ENCODE measurements at regions not wholly inside any gene's neighbourhood (a gene's known extent, or its start where the extent isn't known, plus 50 kb on each side); places are given as distances from the start of the nearest gene placed in this dataset.

DNA sequence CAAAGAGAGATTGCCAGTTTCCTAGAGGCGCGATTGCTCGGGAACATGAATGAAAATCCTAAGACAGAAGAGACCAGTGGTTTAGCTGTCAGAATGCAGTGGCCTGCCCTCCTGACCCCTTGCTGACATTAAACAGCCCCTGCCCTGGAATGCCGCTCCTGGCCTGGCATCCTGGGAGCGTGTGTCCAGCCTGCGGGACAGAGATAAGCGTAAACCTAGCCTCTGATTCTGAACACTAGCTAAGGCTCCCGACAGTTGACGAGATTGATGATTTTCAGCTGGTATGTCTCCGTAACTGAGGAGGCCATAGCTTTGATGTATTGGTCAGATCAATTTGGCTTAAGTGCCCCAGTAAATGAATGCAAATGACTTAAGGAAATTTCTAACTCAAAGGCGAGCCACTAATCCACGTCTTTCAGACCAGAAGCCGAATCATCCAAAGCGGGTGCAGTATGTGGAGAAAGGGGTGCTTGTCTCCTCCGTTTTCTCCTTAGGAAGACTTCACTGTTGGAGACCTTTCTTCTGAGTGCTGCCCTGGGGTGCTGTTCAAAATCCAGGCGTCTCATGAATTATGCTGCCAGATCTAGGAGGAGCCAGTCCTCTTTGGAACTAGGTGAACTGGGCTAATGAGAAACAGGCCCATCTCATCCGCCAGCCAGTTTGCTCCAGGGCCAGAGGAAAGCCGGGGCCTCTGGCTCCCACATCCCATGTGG lies 142.5 kb upstream of the L3MBTL4 start:
- H3K36me3 ChIP-seq (ENCODE audit: control insufficient read depth, insufficient read depth, low read length): no peaks in the 10 kb centered on the region
- no peaks in the 10 kb centered on the region for H3K9me3 ChIP-seq (ENCODE audit: control insufficient read depth in 2 of 2, low read length in 2 of 2)
- H3K27ac ChIP-seq (ENCODE audit: insufficient read depth, low read length, poor library complexity, severe bottlenecking): no peak overlapping the region
- H3K27ac Mint-ChIP-seq: no peak overlapping the region
- no peaks in the 10 kb centered on the region for H3K27me3 ChIP-seq (ENCODE audit: control insufficient read depth, insufficient read depth, low read length)
- no peaks in the 10 kb centered on the region for H3K9me3 Mint-ChIP-seq
- H3K4me1 ChIP-seq (ENCODE audit: control insufficient read depth, insufficient read depth, low read length, poor library complexity, severe bottlenecking): no peaks in the 10 kb centered on the region
- DNase-seq: no peak
- H3K4me1 Mint-ChIP-seq: no peaks in the 10 kb centered on the region
- ATAC-seq (ENCODE audit: low read depth in 2 of 2): no peak
- H3K27me3 Mint-ChIP-seq: peaks cover 4% of the 10 kb centered on the region
- no peak overlapping the region for H3K4me3 Mint-ChIP-seq
- no peak overlapping the region for H3K4me3 ChIP-seq (ENCODE audit: low read depth, low read length)
- no peaks in the 10 kb centered on the region for H3K36me3 Mint-ChIP-seq

DNA sequence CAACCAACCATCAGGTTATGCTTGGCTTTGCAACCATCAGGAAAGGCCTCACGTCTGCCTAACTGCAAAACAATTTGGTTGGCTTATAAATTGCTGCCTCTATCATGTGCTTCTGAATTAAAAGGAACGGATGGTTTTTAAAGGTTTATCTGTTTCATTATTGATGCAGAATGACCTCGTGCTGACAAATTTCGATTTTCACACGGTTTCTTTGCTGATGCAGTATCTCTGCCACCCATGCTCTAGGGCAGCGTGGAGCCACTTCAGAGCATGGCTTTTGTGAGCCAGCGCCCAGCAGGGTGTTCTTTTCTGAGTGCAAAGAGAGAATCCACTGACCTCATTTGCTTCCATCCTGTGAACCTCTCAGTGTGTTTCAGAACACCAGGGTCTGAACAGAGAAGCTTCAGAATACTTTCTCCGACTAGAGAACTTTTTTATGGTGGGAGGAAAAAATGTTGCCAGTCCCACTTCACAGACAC lies 143.1 kb upstream of the L3MBTL4 start:
- H3K4me3 Mint-ChIP-seq: no peak overlapping the region
- H3K27me3 Mint-ChIP-seq: peaks cover 4% of the 10 kb centered on the region
- ATAC-seq (ENCODE audit: low read depth in 2 of 2): no peak

DNA sequence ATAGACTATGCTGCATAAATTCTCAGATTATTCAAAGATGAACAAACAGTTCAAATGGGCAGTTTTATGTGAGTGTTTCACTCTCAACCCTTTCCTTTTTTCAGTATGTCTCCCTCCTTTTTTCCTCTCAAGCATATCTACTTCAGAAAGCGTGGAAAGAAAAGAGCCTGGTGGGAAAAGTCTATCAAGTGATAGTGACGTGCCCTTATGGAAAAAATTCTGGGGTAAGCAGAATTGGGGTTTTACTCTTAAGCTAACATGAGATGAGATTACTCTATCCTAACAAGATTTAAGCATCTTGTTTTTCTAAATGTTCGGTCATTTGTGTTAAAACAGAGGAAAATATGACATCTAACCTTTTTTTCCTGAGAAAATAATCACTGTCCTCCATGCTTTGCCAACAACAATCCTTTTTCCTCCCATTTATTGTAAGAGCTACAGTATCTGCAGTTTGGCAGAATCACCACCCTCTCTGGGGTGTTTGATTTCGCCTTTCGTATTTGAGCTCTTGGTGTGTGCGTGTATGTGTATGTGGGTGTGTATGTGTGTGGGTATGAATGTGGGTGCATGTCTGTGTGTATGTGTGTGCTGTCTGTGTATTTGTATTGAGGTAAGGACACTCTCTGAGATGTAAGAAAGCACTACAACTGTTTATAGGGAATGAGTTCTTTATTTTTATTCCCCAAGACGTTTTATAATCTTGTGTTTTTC lies 143.9 kb upstream of the L3MBTL4 start:
- no peak overlapping the region for H3K27ac Mint-ChIP-seq
- no peaks in the 10 kb centered on the region for H3K27me3 ChIP-seq (ENCODE audit: control insufficient read depth, insufficient read depth, low read length)
- H3K4me3 ChIP-seq (ENCODE audit: low read depth, low read length): no peak overlapping the region
- H3K36me3 ChIP-seq (ENCODE audit: control insufficient read depth, insufficient read depth, low read length): no peaks in the 10 kb centered on the region
- H3K4me1 Mint-ChIP-seq: no peaks in the 10 kb centered on the region
- ATAC-seq (ENCODE audit: low read depth in 2 of 2): no peak
- no peak overlapping the region for H3K4me3 Mint-ChIP-seq
- no peak overlapping the region for H3K27ac ChIP-seq (ENCODE audit: insufficient read depth, low read length, poor library complexity, severe bottlenecking)
- no peak for DNase-seq
- H3K9me3 Mint-ChIP-seq: no peaks in the 10 kb centered on the region
- H3K36me3 Mint-ChIP-seq: no peaks in the 10 kb centered on the region
- peaks cover 4% of the 10 kb centered on the region for H3K27me3 Mint-ChIP-seq
- H3K9me3 ChIP-seq (ENCODE audit: control insufficient read depth in 2 of 2, low read length in 2 of 2): no peaks in the 10 kb centered on the region
- H3K4me1 ChIP-seq (ENCODE audit: control insufficient read depth, insufficient read depth, low read length, poor library complexity, severe bottlenecking): no peaks in the 10 kb centered on the region

More for the DNA sequence above, 143.1 kb upstream of the L3MBTL4 start:
- H3K4me3 ChIP-seq (ENCODE audit: low read depth, low read length): no peak overlapping the region
- H3K9me3 ChIP-seq (ENCODE audit: control insufficient read depth in 2 of 2, low read length in 2 of 2): no peaks in the 10 kb centered on the region
- Mint-ChIP-seq H3K36me3 (no peaks in the 10 kb centered on the region), H3K9me3 (no peaks in the 10 kb centered on the region), H3K4me1 (no peaks in the 10 kb centered on the region), H3K27ac (no peak overlapping the region)
- DNase-seq: no peak
- H3K27me3 ChIP-seq (ENCODE audit: control insufficient read depth, insufficient read depth, low read length): no peaks in the 10 kb centered on the region
- no peak overlapping the region for H3K27ac ChIP-seq (ENCODE audit: insufficient read depth, low read length, poor library complexity, severe bottlenecking)
- H3K36me3 ChIP-seq (ENCODE audit: control insufficient read depth, insufficient read depth, low read length): no peaks in the 10 kb centered on the region
- no peaks in the 10 kb centered on the region for H3K4me1 ChIP-seq (ENCODE audit: control insufficient read depth, insufficient read depth, low read length, poor library complexity, severe bottlenecking)

DNA sequence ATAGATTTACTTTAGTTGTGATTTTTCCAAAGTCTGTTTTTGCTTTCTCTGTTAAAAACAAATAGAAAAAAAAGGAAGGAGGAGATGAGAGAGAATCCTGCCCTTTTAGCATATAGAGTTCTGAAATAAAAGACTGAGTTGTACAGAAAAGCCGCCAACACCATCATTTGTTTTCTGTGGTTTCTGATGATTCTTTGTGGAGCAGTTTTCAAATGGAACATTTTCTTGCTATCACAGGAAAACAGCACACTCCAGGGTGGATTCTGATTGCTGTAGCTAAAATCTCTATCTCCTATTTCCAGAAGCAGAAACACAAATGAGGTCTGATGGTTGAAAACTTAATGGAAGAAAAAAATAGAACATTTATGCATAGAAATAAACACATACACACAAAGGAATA lies 144.6 kb upstream of the L3MBTL4 start:
- Histone ChIP-seq H3K36me3 (ENCODE audit: control insufficient read depth, insufficient read depth, low read length) (no peaks in the 10 kb centered on the region), H3K27ac (ENCODE audit: insufficient read depth, low read length, poor library complexity, severe bottlenecking) (no peak overlapping the region), H3K4me3 (ENCODE audit: low read depth, low read length) (no peak overlapping the region), H3K9me3 (ENCODE audit: control insufficient read depth in 2 of 2, low read length in 2 of 2) (no peaks in the 10 kb centered on the region), H3K4me1 (ENCODE audit: control insufficient read depth, insufficient read depth, low read length, poor library complexity, severe bottlenecking) (no peaks in the 10 kb centered on the region), H3K27me3 (ENCODE audit: control insufficient read depth, insufficient read depth, low read length) (no peaks in the 10 kb centered on the region)
- H3K4me3 Mint-ChIP-seq: no peak overlapping the region
- H3K4me1 Mint-ChIP-seq: no peaks in the 10 kb centered on the region
- H3K9me3 Mint-ChIP-seq: no peaks in the 10 kb centered on the region
- no peak for ATAC-seq (ENCODE audit: low read depth in 2 of 2)
- no peak for DNase-seq
- H3K36me3 Mint-ChIP-seq: no peaks in the 10 kb centered on the region
- peaks cover 4% of the 10 kb centered on the region for H3K27me3 Mint-ChIP-seq
- H3K27ac Mint-ChIP-seq: no peak overlapping the region

DNA sequence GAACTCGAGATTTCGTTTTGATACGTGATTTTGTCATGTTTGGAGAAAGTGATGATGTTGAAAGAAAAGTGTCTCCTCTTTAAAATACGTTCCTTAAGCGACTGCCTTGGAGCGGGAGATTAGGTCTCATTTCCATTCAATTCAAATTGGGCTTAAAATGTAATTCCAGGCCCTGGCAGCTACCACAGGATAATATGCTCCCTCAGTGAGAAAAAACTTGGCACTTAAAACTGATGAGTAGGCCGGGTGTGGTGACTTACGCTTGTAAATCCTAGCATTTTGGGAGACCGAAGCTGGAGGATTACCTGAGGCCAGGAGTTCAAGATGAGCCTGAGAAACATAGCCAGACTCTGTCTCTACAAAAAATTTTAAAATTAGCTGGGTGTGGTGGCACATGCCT lies 146.3 kb upstream of the L3MBTL4 start:
- ATAC-seq (ENCODE audit: low read depth in 2 of 2) (no peak), DNase-seq (no peak)
- peaks cover 0 to 4% (median 0%) of the 10 kb centered on the region in 7 donors for H3K9me3 Mint-ChIP-seq
- H3K27me3 Mint-ChIP-seq: peaks cover 4% of the 10 kb centered on the region
- H3K36me3 Mint-ChIP-seq: no peaks in the 10 kb centered on the region
- H3K27me3 ChIP-seq (ENCODE audit: control insufficient read depth, insufficient read depth, low read length): no peaks in the 10 kb centered on the region
- H3K4me1 ChIP-seq (ENCODE audit: control insufficient read depth, insufficient read depth, low read length, poor library complexity, severe bottlenecking): no peaks in the 10 kb centered on the region
- H3K9me3 ChIP-seq (ENCODE audit: control insufficient read depth in 2 of 2, low read length in 2 of 2): no peaks in the 10 kb centered on the region
- no peak overlapping the region for H3K27ac Mint-ChIP-seq
- no peaks in the 10 kb centered on the region for H3K4me1 Mint-ChIP-seq
- no peak overlapping the region for H3K4me3 ChIP-seq (ENCODE audit: low read depth, low read length)
- H3K4me3 Mint-ChIP-seq: no peak overlapping the region
- no peaks in the 10 kb centered on the region for H3K36me3 ChIP-seq (ENCODE audit: control insufficient read depth, insufficient read depth, low read length)
- no peak overlapping the region for H3K27ac ChIP-seq (ENCODE audit: insufficient read depth, low read length, poor library complexity, severe bottlenecking)

DNA sequence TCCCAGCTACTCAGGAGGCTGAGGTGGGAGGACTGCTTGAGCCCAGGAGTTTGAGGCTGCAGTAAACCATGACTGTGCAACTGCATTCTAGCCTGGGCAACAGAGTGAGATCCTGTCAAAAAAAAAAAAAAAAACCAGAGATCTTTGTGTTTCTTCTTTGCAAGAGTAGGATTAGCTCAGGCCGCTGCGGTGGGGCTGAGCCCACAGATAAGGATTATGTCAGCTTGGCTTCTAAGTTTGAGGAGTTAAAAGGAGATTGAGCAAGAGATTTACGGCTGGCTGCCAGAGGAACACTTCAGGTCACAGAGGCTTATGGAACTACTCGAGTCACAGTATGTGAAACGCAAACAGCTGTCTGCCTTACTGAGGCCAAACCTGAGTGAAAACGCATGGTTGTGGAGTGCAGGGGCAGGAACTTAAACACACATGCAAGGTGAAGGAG lies 146.7 kb upstream of the L3MBTL4 start:
- ATAC-seq (ENCODE audit: low read depth in 2 of 2) (no peak), DNase-seq (no peak)
- H3K4me3 ChIP-seq (ENCODE audit: low read depth, low read length): no peak overlapping the region
- Mint-ChIP-seq H3K36me3 (no peaks in the 10 kb centered on the region), H3K4me3 (no peak overlapping the region), H3K27ac (no peak overlapping the region), H3K27me3 (peaks cover 4% of the 10 kb centered on the region), H3K4me1 (no peaks in the 10 kb centered on the region), H3K9me3 (peaks cover 0 to 7% (median 0%) of the 10 kb centered on the region in 7 donors)
- no peaks in the 10 kb centered on the region for H3K36me3 ChIP-seq (ENCODE audit: control insufficient read depth, insufficient read depth, low read length)
- no peaks in the 10 kb centered on the region for H3K27me3 ChIP-seq (ENCODE audit: control insufficient read depth, insufficient read depth, low read length)
- H3K27ac ChIP-seq (ENCODE audit: insufficient read depth, low read length, poor library complexity, severe bottlenecking): no peak overlapping the region
- H3K4me1 ChIP-seq (ENCODE audit: control insufficient read depth, insufficient read depth, low read length, poor library complexity, severe bottlenecking): no peaks in the 10 kb centered on the region
- no peaks in the 10 kb centered on the region for H3K9me3 ChIP-seq (ENCODE audit: control insufficient read depth in 2 of 2, low read length in 2 of 2)

DNA sequence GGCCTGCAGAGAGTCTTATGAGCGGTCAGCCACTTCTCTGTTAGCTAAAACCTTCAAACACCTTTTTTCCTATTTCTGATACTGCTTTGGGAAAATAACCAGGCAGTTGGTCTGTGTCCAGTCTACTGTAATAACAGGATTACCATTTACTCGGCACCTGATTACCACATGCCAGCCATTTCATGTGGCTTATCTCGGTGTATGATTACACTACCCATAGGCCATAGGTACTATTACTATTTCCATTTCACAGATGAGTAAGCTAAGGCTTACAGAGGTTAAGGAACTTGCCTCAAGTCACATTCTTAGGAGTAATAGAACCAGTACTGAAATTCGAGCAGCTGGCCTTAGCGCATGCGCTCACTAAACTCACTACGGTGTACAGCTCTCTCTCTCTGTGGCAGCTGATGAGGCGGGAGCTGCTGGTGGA lies 147.2 kb upstream of the L3MBTL4 start:
- Histone ChIP-seq H3K27ac (ENCODE audit: insufficient read depth, low read length, poor library complexity, severe bottlenecking) (no peak overlapping the region), H3K4me3 (ENCODE audit: low read depth, low read length) (no peak overlapping the region), H3K9me3 (ENCODE audit: control insufficient read depth in 2 of 2, low read length in 2 of 2) (no peaks in the 10 kb centered on the region), H3K27me3 (ENCODE audit: control insufficient read depth, insufficient read depth, low read length) (no peaks in the 10 kb centered on the region), H3K36me3 (ENCODE audit: control insufficient read depth, insufficient read depth, low read length) (no peaks in the 10 kb centered on the region), H3K4me1 (ENCODE audit: control insufficient read depth, insufficient read depth, low read length, poor library complexity, severe bottlenecking) (no peaks in the 10 kb centered on the region)
- Mint-ChIP-seq H3K4me1 (no peaks in the 10 kb centered on the region), H3K9me3 (peaks cover 0 to 8% (median 0%) of the 10 kb centered on the region in 7 donors), H3K27me3 (peaks cover 4% of the 10 kb centered on the region), H3K27ac (no peak overlapping the region), H3K4me3 (no peak overlapping the region), H3K36me3 (no peaks in the 10 kb centered on the region)
- no peak for DNase-seq
- ATAC-seq (ENCODE audit: low read depth in 2 of 2): no peak

DNA sequence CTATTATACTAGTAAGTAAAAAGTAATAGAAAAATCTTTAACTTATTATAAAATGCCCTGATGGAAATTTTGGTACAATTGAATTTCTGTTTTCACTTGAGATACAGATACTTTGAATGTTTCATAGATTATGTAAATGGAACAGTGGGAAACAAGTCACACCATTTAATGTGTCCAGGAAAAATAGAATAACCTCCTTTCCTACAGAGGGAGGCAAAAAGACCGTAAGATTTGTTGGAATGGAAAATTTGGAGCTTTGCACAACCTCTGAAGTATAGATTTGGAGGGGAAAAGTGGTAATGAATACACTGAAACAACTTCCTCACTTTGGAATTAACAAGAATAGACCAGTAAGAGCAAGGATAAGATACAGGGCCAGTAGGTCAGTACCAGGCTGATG lies 149.2 kb upstream of the L3MBTL4 start:
- Mint-ChIP-seq H3K27me3 (peaks cover 4% of the 10 kb centered on the region), H3K4me1 (no peaks in the 10 kb centered on the region), H3K9me3 (peaks cover 0 to 8% (median 0%) of the 10 kb centered on the region in 7 donors), H3K4me3 (no peak overlapping the region), H3K36me3 (no peaks in the 10 kb centered on the region), H3K27ac (no peak overlapping the region)
- Histone ChIP-seq H3K4me3 (ENCODE audit: low read depth, low read length) (no peak overlapping the region), H3K27me3 (ENCODE audit: control insufficient read depth, insufficient read depth, low read length) (no peaks in the 10 kb centered on the region), H3K9me3 (ENCODE audit: control insufficient read depth in 2 of 2, low read length in 2 of 2) (no peaks in the 10 kb centered on the region), H3K4me1 (ENCODE audit: control insufficient read depth, insufficient read depth, low read length, poor library complexity, severe bottlenecking) (no peaks in the 10 kb centered on the region), H3K36me3 (ENCODE audit: control insufficient read depth, insufficient read depth, low read length) (no peaks in the 10 kb centered on the region), H3K27ac (ENCODE audit: insufficient read depth, low read length, poor library complexity, severe bottlenecking) (no peak overlapping the region)
- ATAC-seq (ENCODE audit: low read depth in 2 of 2) (no peak), DNase-seq (no peak)
